ENCODE measurements at regions not wholly inside any gene's neighbourhood (a gene's known extent, or its start where the extent isn't known, plus 50 kb on each side); places are given as distances from the start of the nearest gene placed in this dataset.

GRCh38 chr9:87122947-87123685, 175.8 kb upstream of the GAS1 start:
- DNase-seq = no peak

- no peak for DNase-seq
Measured at GRCh38 chr9:87123830-87124229, 176.5 kb upstream of the GAS1 start.

DNA sequence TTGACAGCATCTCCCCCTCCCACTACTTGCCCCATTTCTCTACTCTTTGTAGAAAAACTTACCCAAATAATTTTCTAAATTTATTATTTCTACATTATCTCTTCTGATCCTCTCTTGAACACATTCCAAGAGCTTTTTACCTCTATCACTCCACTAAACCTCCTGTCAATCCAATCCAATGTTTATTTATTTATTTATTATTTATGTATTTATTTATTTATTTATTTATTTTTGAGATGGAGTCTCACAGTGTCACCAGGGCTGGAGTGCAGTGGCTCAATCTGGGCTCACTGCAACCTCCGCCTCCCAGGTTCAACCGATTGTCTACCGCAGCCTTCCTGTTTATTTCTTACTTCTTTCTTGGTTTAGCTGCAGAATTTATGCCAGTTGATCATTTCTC, 178.5 kb upstream of the GAS1 start:
- no peak for DNase-seq

GRCh38 chr9:87127543-87127942, 180.2 kb upstream of the GAS1 start:
- DNase-seq = no peak

- DNase-seq = no peak
Measured at GRCh38 chr9:87127978-87128614, 180.8 kb upstream of the GAS1 start.

GRCh38 chr9:87128844-87129493, 181.7 kb upstream of the GAS1 start:
- DNase-seq = no peak

DNA sequence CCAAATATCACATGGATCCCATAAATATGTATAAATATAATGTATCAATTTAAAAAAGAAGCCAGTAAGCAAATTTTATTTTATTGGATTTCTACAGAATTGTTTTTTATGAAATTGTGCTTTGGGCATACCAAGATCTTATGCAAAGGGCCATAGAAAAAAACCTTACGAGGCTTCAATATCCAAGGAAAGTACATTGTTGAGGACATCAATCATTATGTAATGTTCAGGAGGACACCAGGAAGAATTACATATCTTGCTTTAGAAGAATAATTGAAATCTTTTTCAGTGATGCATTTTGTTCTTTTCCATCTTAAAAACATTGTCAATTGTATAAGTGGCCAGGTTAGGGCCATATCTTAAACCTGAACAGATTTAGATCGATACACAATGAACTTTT, 187.8 kb upstream of the GAS1 start:
- DNase-seq = no peak

- DNase-seq = no peak
Measured at GRCh38 chr9:87137718-87138117, 190.4 kb upstream of the GAS1 start.

DNA sequence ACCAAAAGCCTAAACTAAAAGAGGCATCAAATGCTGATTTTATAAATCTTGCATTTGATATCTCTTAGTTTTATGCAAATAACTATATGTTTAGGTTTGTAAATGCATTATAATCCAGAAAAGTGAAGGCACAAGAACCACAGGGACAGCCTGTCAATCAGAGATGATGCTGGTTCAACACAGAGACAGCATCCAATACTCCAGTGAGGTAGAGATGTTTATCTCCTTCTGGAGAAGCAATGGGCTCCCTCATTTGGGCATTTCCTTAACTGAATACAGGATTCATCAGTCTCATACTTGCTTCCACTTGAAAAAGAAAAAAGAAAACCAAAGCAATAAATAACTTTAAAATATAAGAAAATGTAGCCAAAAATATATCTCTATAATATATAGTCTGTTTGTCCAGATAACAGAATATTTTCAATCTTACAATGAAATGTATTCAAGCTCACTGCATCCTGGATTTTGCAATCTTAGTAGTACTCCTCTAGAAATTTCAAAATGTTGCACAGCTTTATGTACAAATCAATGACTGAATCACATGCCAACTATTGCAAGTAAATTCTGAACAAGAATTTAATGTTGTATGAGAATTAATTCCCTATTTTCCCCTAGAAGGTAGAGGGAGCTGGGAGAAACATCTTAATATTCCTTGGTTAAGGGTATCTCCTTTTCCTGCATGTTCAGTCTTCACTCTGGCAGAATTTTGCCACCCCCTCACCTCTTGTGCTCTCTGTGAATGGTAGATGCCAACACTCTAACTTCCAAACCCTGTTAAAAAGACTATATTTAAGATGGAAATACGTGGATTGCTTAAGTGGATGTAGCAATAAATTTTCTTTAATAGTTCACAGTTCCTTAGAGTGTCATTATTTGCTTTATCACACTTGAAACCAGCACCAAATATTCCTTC, 191.1 kb upstream of the GAS1 start:
- DNase-seq = no peak

DNA sequence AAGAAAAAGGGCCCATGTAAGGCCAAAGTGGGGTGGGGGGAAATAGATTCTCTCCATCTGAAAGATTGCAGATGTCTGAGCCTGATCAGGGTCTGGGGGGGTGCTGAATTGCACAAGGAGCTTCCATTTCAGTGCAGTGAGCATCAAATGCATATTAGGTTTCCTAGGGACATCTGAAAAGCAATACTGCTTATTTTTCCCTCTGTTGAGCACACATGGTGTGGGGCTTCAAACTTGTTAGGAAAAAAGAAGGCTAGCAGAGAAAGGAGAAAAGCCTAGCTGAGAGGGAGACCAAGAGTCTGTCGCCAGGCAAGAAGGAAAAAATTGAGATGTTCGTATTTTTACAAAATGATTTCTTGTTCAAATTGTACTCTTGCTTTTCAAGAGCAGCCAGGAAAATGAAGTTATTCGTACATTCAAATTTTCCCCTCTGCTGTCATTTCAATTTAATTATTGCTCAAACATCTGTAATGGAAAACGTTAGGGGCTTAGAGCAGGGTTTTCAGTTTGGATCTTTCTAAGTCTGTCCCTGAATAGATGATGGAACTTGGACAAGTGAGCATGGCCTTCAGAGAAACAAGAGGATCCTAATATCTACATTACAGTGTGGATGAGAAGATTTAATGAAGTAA, 191.9 kb upstream of the GAS1 start:
- no peak for DNase-seq

GRCh38 chr9:87140142-87140541, 192.8 kb upstream of the GAS1 start:
- DNase-seq = no peak

DNA sequence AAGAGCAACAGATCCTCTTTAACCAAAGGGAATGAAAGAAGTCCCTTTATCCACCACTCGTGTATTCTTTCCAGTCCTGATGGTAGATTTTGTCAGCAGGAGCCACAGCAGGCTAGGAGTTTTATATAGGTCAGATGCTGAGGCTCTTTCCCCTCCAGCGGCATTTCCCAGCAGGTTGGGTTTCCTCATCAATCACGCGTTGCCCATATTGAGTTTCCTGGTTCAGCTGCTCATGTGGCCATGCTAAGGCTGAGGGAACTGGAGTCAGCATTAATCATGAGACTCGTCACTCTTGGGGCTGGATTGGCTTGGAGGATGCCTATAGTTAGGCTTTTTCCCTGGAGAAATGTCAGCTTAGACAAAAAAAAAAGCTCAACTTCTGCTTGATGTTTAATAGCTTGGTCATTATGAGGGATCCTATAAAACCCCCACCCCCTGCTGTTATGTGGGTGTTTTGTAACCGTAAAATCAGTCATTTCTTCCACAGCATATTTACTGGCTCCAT, 193.4 kb upstream of the GAS1 start:
- no peak for DNase-seq

DNA sequence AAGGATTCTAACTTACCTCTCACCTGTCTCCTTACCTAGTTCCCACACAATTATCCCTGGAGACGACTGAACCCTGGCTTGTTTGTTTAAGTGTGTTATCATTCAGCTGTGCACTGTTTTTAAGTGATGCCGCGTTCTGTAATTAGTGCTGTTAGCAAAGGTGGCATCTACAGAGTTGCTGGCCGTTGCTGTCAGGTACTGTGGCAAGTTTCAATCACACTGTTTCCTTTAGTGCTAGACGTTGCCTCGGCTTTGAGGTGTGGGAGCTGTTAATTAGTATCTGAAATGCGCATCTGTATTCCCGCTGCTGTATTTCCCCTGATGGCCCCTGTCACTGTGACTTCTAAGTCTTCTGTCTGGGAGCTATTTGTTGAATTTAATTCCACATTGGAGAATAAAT, 193.8 kb upstream of the GAS1 start:
- DNase-seq = no peak

DNA sequence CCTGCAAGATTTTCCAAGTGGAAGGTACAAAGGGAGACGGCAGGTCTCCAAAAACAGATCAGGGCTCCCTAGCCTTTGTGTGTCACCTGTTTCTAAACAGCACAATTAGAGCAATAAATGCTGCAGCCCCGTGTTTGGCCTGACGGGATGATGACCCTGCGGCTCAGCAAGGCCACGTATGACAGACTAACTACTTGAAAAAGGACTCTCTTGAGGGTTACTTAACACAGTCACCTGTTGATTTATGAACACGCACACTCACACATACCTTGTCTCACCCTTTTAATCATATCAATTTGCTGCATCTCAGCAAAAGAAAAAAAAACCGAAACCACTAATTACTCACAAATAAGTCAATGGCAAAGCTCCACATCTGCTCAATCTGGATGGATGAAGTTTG, 199.6 kb upstream of the GAS1 start:
- DNase-seq = no peak

DNA sequence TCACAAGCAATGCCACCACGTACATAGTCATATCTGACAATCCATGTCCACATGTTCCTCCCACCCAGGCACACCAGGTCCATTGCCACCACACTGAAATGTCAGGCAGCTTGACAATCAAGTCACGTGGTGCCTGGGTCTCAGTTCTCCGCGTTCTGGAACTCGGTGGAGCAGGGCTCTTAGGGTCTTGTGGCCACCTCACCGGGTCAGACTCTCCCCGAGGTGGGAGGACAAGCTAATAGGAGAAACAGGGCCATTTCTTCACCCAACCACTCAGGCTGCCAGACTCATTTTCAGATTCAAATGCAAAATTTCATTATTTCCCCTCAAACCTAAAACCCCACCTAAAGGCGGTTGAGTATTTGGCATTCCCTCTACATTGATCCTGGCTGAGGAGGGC, 200.5 kb upstream of the GAS1 start:
- no peak for DNase-seq

- no peak for DNase-seq
Measured at GRCh38 chr9:87148331-87149104, 201.2 kb upstream of the GAS1 start.

DNA sequence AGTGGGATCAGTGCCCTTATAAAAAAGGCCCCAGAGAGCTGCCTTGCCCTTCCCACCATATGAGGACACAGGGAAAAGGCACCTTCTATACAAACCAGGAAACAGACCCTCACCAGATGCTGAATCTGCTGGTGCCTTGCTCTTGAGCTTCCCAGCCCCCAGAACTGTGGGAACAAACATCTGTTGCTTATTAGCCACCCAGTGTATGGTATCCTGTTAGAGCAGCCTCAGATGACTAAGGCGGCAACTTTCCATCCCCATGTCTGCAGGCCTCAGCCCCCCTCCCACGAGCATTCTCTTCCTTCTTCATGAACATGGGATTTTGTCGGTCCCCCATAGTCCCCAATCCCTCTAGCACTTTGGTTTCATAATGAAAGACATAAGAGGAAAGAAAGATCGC, 202.5 kb upstream of the GAS1 start:
- no peak for DNase-seq

GRCh38 chr9:87152256-87152655, 204.9 kb upstream of the GAS1 start:
- no peak for DNase-seq

- no peak for DNase-seq
Measured at GRCh38 chr9:87156247-87156646, 208.9 kb upstream of the GAS1 start.

GRCh38 chr9:87157366-87158031, 210.2 kb upstream of the GAS1 start:
- DNase-seq = no peak

- no peak for DNase-seq
Measured at GRCh38 chr9:87158765-87159164, 211.5 kb upstream of the GAS1 start.

Data from CD4-positive, alpha-beta T cell treated with Interleukin-1 beta for 1 hour (primary cell).